Activated CD4-positive, CD25-positive, alpha-beta regulatory T cell treated with anti-CD3 and anti-CD28 coated beads, Interleukin-2, amount 50 U/mL, for 72 hours (primary cell): ENCODE measurements at regions not wholly inside any gene's neighbourhood (a gene's known extent, or its start where the extent isn't known, plus 50 kb on each side); places are given as distances from the start of the nearest gene placed in this dataset.
"Not testable (repeated sequence)": the region's sequence is repeated elsewhere in the genome, so short reads cannot be mapped to it uniquely, and the experiment has no call there.

Experiments used
- DNase-seq: peaks from one replicate; pipeline ENCODE4 v3.0.0; 2021

GRCh38 chr3:187533797-187534196 is 136.4 kb downstream of the SST start:
- no peak for DNase-seq

- no peak for DNase-seq
These were observed 138.4 kb downstream of the SST start for GRCh38 chr3:187531831-187532230.

GRCh38 chr3:187522890-187523289 is 147.3 kb downstream of the SST start:
- no peak for DNase-seq

GRCh38 chr3:187522293-187522692 is 147.9 kb downstream of the SST start:
- no peak for DNase-seq

- DNase-seq = no peak
These were observed 148.6 kb downstream of the SST start for GRCh38 chr3:187521546-187521945.

- no peak for DNase-seq
These were observed 149.9 kb downstream of the SST start for GRCh38 chr3:187520027-187520945.

GRCh38 chr3:187519428-187519890 is 150.7 kb downstream of the SST start:
- DNase-seq = no peak

- no peak for DNase-seq
These were observed 150.4 kb downstream of the RTP4 start for GRCh38 chr3:187518616-187519015.

- no peak for DNase-seq
These were observed 150.0 kb downstream of the RTP4 start for GRCh38 chr3:187518207-187518606.

- DNase-seq = no peak
These were observed 148.4 kb downstream of the RTP4 start for GRCh38 chr3:187516446-187517185.

- no peak for DNase-seq
These were observed 139.7 kb downstream of the RTP4 start for GRCh38 chr3:187507905-187508304.

GRCh38 chr3:187507266-187507665 is 139.1 kb downstream of the RTP4 start:
- DNase-seq = no peak

GRCh38 chr3:187504435-187504834 is 136.2 kb downstream of the RTP4 start:
- DNase-seq = no peak

GRCh38 chr3:187498211-187498724 is 130.1 kb downstream of the RTP4 start:
- DNase-seq = no peak

- DNase-seq = no peak
These were observed 128.9 kb downstream of the RTP4 start for GRCh38 chr3:187497052-187497451.

GRCh38 chr3:187494056-187494455 is 125.9 kb downstream of the RTP4 start:
- not testable (repeated sequence) for DNase-seq

- DNase-seq = no peak
These were observed 123.2 kb downstream of the RTP4 start for GRCh38 chr3:187491371-187491770.

GRCh38 chr3:187490366-187490765 is 122.2 kb downstream of the RTP4 start:
- DNase-seq = no peak

GRCh38 chr3:187484547-187485295 is 116.5 kb downstream of the RTP4 start:
- no peak for DNase-seq

- DNase-seq = no peak
These were observed 113.2 kb downstream of the RTP4 start for GRCh38 chr3:187481426-187481825.

- not testable (repeated sequence) for DNase-seq
These were observed 107.4 kb downstream of the RTP4 start for GRCh38 chr3:187475613-187476012.

- no peak for DNase-seq
These were observed 105.7 kb downstream of the RTP4 start for GRCh38 chr3:187473778-187474406.
